ENCODE measurements at regions not wholly inside any gene's neighbourhood (a gene's known extent, or its start where the extent isn't known, plus 50 kb on each side); places are given as distances from the start of the nearest gene placed in this dataset.

- TF ChIP-seq SP7 (tag by site-specific recombination; IDR thresholded peaks at IDR 0.05) (peak; percentile 83), OVOL3 (tag by site-specific recombination; IDR thresholded peaks at IDR 0.05) (no peak), MZF1 (tag by site-specific recombination; IDR thresholded peaks at IDR 0.05; ENCODE audit: borderline replicate concordance) (no peak), SETDB1 (IDR thresholded peaks at IDR 0.05; ENCODE audit: insufficient read length, low read length) (peak; percentile 24), ZSCAN30 (tag by site-specific recombination; IDR thresholded peaks at IDR 0.05) (peak; percentile 62; the same call in 1 of the 2 replicates), KLF9 (tag by site-specific recombination; IDR thresholded peaks at IDR 0.05; ENCODE audit: low read depth) (peak; percentile 49), ZNF248 (tag by site-specific recombination; IDR thresholded peaks at IDR 0.05) (no peak), ZNF37A (tag by site-specific recombination; IDR thresholded peaks at IDR 0.05) (no peak), ZNF521 (tag by site-specific recombination; IDR thresholded peaks at IDR 0.05) (no peak), KLF7 (tag by site-specific recombination; IDR thresholded peaks at IDR 0.05; ENCODE audit: borderline replicate concordance) (no peak), SP2 (tag by site-specific recombination; IDR thresholded peaks at IDR 0.05) (peak; percentile 60), ZNF501 (tag by site-specific recombination; IDR thresholded peaks at IDR 0.05) (no peak), ZNF211 (tag by site-specific recombination; IDR thresholded peaks at IDR 0.05; ENCODE audit: low read depth) (no peak), ZBTB48 (tag by site-specific recombination; IDR thresholded peaks at IDR 0.05) (peak; percentile 81), ZNF623 (tag by site-specific recombination; IDR thresholded peaks at IDR 0.05) (no peak), ZSCAN16 (tag by site-specific recombination; IDR thresholded peaks at IDR 0.05) (no peak), ZNF184 (tag by site-specific recombination; IDR thresholded peaks at IDR 0.05) (no peak), ZNF16 (tag by site-specific recombination; IDR thresholded peaks at IDR 0.05; ENCODE audit: low read depth) (no peak), ZNF311 (tag by site-specific recombination; IDR thresholded peaks at IDR 0.05; ENCODE audit: borderline replicate concordance) (no peak), ZBTB26 (tag by site-specific recombination; optimal IDR thresholded peaks at IDR 0.05) (peak; percentile 80), ZNF704 (tag by site-specific recombination; IDR thresholded peaks at IDR 0.05) (no peak), ZNF449 (tag by site-specific recombination; IDR thresholded peaks at IDR 0.05) (peak; percentile 77; the same call in 1 of the 2 replicates), ZNF335 (tag by site-specific recombination; conservative IDR thresholded peaks at IDR 0.05) (peak; percentile 99), ZNF24 (tag by site-specific recombination; IDR thresholded peaks at IDR 0.05) (no peak), ZBTB11 (tag by site-specific recombination; conservative IDR thresholded peaks at IDR 0.05; ENCODE audit: low read depth) (no peak), ZNF140 (tag by site-specific recombination; IDR thresholded peaks at IDR 0.05) (no peak), ZNF341 (tag by site-specific recombination; IDR thresholded peaks at IDR 0.05; ENCODE audit: low read depth) (peak; percentile 92), ZNF621 (tag by site-specific recombination; IDR thresholded peaks at IDR 0.05) (no peak), PBX3 (CRISPR knock-in tag; IDR thresholded peaks at IDR 0.05) (no peak), ZNF837 (tag by site-specific recombination; IDR thresholded peaks at IDR 0.05) (no peak), KLF1 (tag by site-specific recombination; IDR thresholded peaks at IDR 0.05) (0 out of 2 replicates have a peak, but pooled peaks have one; percentile 27), ZNF555 (tag by site-specific recombination; conservative IDR thresholded peaks at IDR 0.05) (no peak)
These were observed 65.1 kb upstream of the HES1 start (continued) for GRCh38 chr3:194070634-194071409.

Data from HEK293 (cell line).